Prostate gland (tissue), 2 donors: ENCODE measurements at regions not wholly inside any gene's neighbourhood (a gene's known extent, or its start where the extent isn't known, plus 50 kb on each side); places are given as distances from the start of the nearest gene placed in this dataset.

ENCODE experiments used
- DNase-seq: peaks from one replicate; pipeline ENCODE4 v3.0.0-alpha.2; 2019; ENCODE audit warnings: low spot score
- H3K27ac ChIP-seq, 2 donors: fragments of 200-600 bp; sonication (generic); 2 replicates each; pipeline ENCODE4 v1.5.1; 2017 to 2019
- H3K27me3 ChIP-seq: fragments of 200-600 bp; sonication (generic); replicated peaks from 2 replicates; pipeline ENCODE4 v1.5.1; 2019; ENCODE audit not compliant: insufficient read depth
- H3K36me3 ChIP-seq, 2 donors: fragments of 200-600 bp; sonication (generic); 1 replicate in 1 of 2; 2 replicates in 1 of 2; pipeline versions ENCODE4 v1.5.1 to v1.8.1; 2017 to 2019
- H3K4me1 ChIP-seq: fragments of 200-600 bp; sonication (generic); replicated peaks from 2 replicates; pipeline ENCODE4 v1.5.1; 2019
- H3K4me3 ChIP-seq, 2 donors: fragments of 200-600 bp; sonication (generic); 2 replicates each; pipeline ENCODE4 v1.5.1; 2017 to 2019
- H3K9me3 ChIP-seq: fragments of 200-600 bp; sonication (generic); 2 replicates; pipeline ENCODE4 v1.5.1; 2017
- POLR2A ChIP-seq: fragments of 450-650 bp; IDR thresholded peaks from one replicate; pipeline ENCODE4 v1.6.1; 2016; ENCODE audit warnings: antibody characterized with exemption, mild to moderate bottlenecking
- POLR2AphosphoS5 ChIP-seq: sonication (generic); formaldehyde crosslinking; IDR thresholded peaks from one replicate; pipeline ENCODE4 v1.6.1; 2017; ENCODE audit warnings: antibody characterized with exemption
- WGBS: methylation state at CpG from one replicate; pipeline ENCODE4 v1.1.5; 2018; 5-methylcytosine and 5-hydroxymethylcytosine counted together
- intact Hi-C: fragments of 100-400 bp; cut with DNase I; formaldehyde crosslinking; loops from one replicate; pipeline ENCODE4 v1.14.2; 2022
- TF ChIP-seq, protein P1 (sequence below), 4 experiments: fragments of 200-600 bp in 2 of 4; fragments of 450-650 bp in 2 of 4; sonication (generic) in 2 of 4; IDR thresholded peaks; 1 replicate in 3 of 4; 2 replicates in 1 of 4; pipeline ENCODE4 v1.5.1; 2016 to 2019; ENCODE audit warnings: antibody characterized with exemption in 4 of 4, mild to moderate bottlenecking in 2 of 4, moderate library complexity in 2 of 4

- intact Hi-C loops: no loop called here
- Histone ChIP-seq H3K27me3 (no peaks in the 10 kb centered on the region), H3K4me3 (no peak overlapping the region), H3K9me3 (no peaks in the 10 kb centered on the region), H3K36me3 (no peaks in the 10 kb centered on the region), H3K27ac (no peak overlapping the region), H3K4me1 (no peaks in the 10 kb centered on the region)
- DNase-seq: no peak
- WGBS: 94% methylated on average over 1 of the region's 1 CpG
- TF ChIP-seq POLR2AphosphoS5 (no peak), POLR2A (no peak)
- TF ChIP-seq, protein P1, sequence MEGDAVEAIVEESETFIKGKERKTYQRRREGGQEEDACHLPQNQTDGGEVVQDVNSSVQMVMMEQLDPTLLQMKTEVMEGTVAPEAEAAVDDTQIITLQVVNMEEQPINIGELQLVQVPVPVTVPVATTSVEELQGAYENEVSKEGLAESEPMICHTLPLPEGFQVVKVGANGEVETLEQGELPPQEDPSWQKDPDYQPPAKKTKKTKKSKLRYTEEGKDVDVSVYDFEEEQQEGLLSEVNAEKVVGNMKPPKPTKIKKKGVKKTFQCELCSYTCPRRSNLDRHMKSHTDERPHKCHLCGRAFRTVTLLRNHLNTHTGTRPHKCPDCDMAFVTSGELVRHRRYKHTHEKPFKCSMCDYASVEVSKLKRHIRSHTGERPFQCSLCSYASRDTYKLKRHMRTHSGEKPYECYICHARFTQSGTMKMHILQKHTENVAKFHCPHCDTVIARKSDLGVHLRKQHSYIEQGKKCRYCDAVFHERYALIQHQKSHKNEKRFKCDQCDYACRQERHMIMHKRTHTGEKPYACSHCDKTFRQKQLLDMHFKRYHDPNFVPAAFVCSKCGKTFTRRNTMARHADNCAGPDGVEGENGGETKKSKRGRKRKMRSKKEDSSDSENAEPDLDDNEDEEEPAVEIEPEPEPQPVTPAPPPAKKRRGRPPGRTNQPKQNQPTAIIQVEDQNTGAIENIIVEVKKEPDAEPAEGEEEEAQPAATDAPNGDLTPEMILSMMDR (IDR thresholded peaks at IDR 0.05): no peak
Measured at GRCh38 chr14:86683561-86683960, 1153.6 kb downstream of the FLRT2 start.

GRCh38 chr14:86675059-86675458 is 1145.1 kb downstream of the FLRT2 start:
- intact Hi-C loops: no loop called here
- DNase-seq: no peak
- WGBS: 67% methylated on average over 3 of the region's 3 CpGs

GRCh38 chr14:86673523-86673969 is 1143.6 kb downstream of the FLRT2 start:
- Histone ChIP-seq H3K9me3 (no peaks in the 10 kb centered on the region), H3K27ac (no peak overlapping the region), H3K36me3 (no peaks in the 10 kb centered on the region), H3K27me3 (no peaks in the 10 kb centered on the region), H3K4me1 (no peaks in the 10 kb centered on the region), H3K4me3 (no peak overlapping the region)
- intact Hi-C loops: no loop called here
- DNase-seq: peak; percentile 4
- TF ChIP-seq POLR2AphosphoS5: no peak
- TF ChIP-seq, protein P1 (IDR thresholded peaks at IDR 0.05): no peak

More at GRCh38 chr14:86675059-86675458, 1145.1 kb downstream of the FLRT2 start:
- Histone ChIP-seq H3K27me3 (no peaks in the 10 kb centered on the region), H3K27ac (no peak overlapping the region), H3K4me1 (no peaks in the 10 kb centered on the region), H3K4me3 (no peak overlapping the region), H3K36me3 (no peaks in the 10 kb centered on the region), H3K9me3 (no peaks in the 10 kb centered on the region)
- TF ChIP-seq, protein P1 (IDR thresholded peaks at IDR 0.05): no peak
- TF ChIP-seq POLR2AphosphoS5: no peak
- no peak for TF ChIP-seq POLR2A

GRCh38 chr14:86672080-86672479 is 1142.1 kb downstream of the FLRT2 start:
- DNase-seq: no peak
- WGBS: 91% methylated on average over 2 of the region's 2 CpGs
- H3K4me1 ChIP-seq: no peaks in the 10 kb centered on the region
- no peaks in the 10 kb centered on the region for H3K36me3 ChIP-seq
- no peak overlapping the region for H3K4me3 ChIP-seq
- no peak for TF ChIP-seq POLR2A
- no peak for TF ChIP-seq POLR2AphosphoS5
- TF ChIP-seq, protein P1 (IDR thresholded peaks at IDR 0.05): no peak
- no peaks in the 10 kb centered on the region for H3K9me3 ChIP-seq
- H3K27ac ChIP-seq: no peak overlapping the region
- intact Hi-C loops: no loop called here
- H3K27me3 ChIP-seq: no peaks in the 10 kb centered on the region

DNA sequence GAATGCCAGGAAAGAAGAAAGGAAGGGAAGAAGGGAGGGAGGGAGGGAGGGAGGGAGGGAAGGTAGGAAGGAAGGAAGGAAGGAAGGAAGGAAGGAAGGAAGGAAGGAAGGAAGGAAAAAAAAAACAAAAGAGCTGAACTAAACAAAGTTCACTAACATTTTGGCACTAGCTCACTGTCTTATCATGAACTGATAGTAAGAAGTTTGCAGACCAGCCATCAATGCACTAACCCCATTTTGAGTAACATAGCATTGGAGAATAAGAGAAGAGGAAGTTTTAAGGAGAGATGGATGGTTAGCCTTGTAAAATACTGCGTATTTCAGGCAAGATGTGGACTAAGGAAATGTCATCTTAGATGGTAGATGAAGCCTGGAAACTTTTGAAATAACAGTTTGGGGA is 1136.0 kb downstream of the FLRT2 start:
- Histone ChIP-seq H3K27ac (no peak overlapping the region), H3K27me3 (no peaks in the 10 kb centered on the region), H3K4me1 (no peaks in the 10 kb centered on the region), H3K36me3 (no peaks in the 10 kb centered on the region), H3K4me3 (no peak overlapping the region), H3K9me3 (no peaks in the 10 kb centered on the region)
- WGBS: 86% methylated on average over 1 of the region's 1 CpG
- no peak for DNase-seq
- TF ChIP-seq POLR2AphosphoS5 (no peak), POLR2A (no peak)
- TF ChIP-seq, protein P1 (IDR thresholded peaks at IDR 0.05): no peak
- intact Hi-C loops: no loop called here
